Mesothelial cell of epicardium (in vitro differentiated cells): ENCODE measurements at regions not wholly inside any gene's neighbourhood (a gene's known extent, or its start where the extent isn't known, plus 50 kb on each side); places are given as distances from the start of the nearest gene placed in this dataset.

Experiments
- DNase-seq, 2 experiments: peaks; one replicate each; pipeline ENCODE4 v3.0.0; 2021; ENCODE audit warnings: low spot score in 2 of 2; ENCODE audit not compliant: unreplicated experiment in 2 of 2
- H3K27ac Mint-ChIP-seq: 2 replicates; pipeline ENCODE4 v1.8.0; 2021; ENCODE audit warnings: mixed read lengths
- H3K27me3 Mint-ChIP-seq: 2 replicates; pipeline ENCODE4 v1.8.0; 2021; ENCODE audit warnings: low read depth, mixed read lengths
- H3K36me3 Mint-ChIP-seq: 2 replicates; pipeline ENCODE4 v1.8.0; 2021; ENCODE audit warnings: mixed read lengths
- H3K4me1 Mint-ChIP-seq: 2 replicates; pipeline ENCODE4 v1.8.0; 2021; ENCODE audit warnings: mixed read lengths
- H3K4me3 Mint-ChIP-seq: 2 replicates; pipeline ENCODE4 v1.8.0; 2021; ENCODE audit warnings: mild to moderate bottlenecking, moderate library complexity, mixed read lengths
- H3K9me3 Mint-ChIP-seq: 2 replicates; pipeline ENCODE4 v1.8.0; 2021; ENCODE audit warnings: mixed read lengths
- CTCF ChIP-seq: fragments of 200-600 bp; sonication (generic); IDR thresholded peaks from one replicate; pipeline ENCODE4 v1.5.0; 2021; ENCODE audit warnings: antibody characterized with exemption; ENCODE audit not compliant: unreplicated experiment

- peaks cover 59% of the 10 kb centered on the region for H3K4me1 Mint-ChIP-seq
- DNase-seq = no peak
- TF ChIP-seq CTCF = no peak
- H3K27ac Mint-ChIP-seq = peak overlapping the region; percentile 49
- peaks cover 3% of the 10 kb centered on the region for H3K36me3 Mint-ChIP-seq
- peaks cover 7% of the 10 kb centered on the region for H3K9me3 Mint-ChIP-seq
- H3K27me3 Mint-ChIP-seq = no peaks in the 10 kb centered on the region
- H3K4me3 Mint-ChIP-seq = no peak overlapping the region
These were observed 651.5 kb downstream of the TNS3 start for GRCh38 chr7:46930366-46930765.

- H3K9me3 Mint-ChIP-seq = peaks cover 14% of the 10 kb centered on the region
- TF ChIP-seq CTCF = no peak
- H3K27ac Mint-ChIP-seq = peak overlapping the region; percentile 40
- no peak for DNase-seq
- H3K4me1 Mint-ChIP-seq = peaks cover 57% of the 10 kb centered on the region
- H3K36me3 Mint-ChIP-seq = peaks cover 10% of the 10 kb centered on the region
- no peak overlapping the region for H3K4me3 Mint-ChIP-seq
- no peaks in the 10 kb centered on the region for H3K27me3 Mint-ChIP-seq
These were observed 652.6 kb downstream of the TNS3 start for GRCh38 chr7:46929359-46929758.

- H3K4me1 Mint-ChIP-seq = peaks cover 53% of the 10 kb centered on the region
- H3K4me3 Mint-ChIP-seq = no peak overlapping the region
- peak overlapping the region; percentile 59 for H3K27ac Mint-ChIP-seq
- no peak for DNase-seq
- H3K9me3 Mint-ChIP-seq = peaks cover 21% of the 10 kb centered on the region
- no peak for TF ChIP-seq CTCF
- no peaks in the 10 kb centered on the region for H3K27me3 Mint-ChIP-seq
- H3K36me3 Mint-ChIP-seq = peaks cover 10% of the 10 kb centered on the region
These were observed 653.2 kb downstream of the TNS3 start for GRCh38 chr7:46928719-46929118.

- no peak for TF ChIP-seq CTCF
- DNase-seq = no peak
- peaks cover 34% of the 10 kb centered on the region for H3K9me3 Mint-ChIP-seq
- no peak overlapping the region for H3K4me3 Mint-ChIP-seq
- peaks cover 40% of the 10 kb centered on the region for H3K4me1 Mint-ChIP-seq
- H3K27me3 Mint-ChIP-seq = no peaks in the 10 kb centered on the region
- no peak overlapping the region for H3K27ac Mint-ChIP-seq
- peaks cover 15% of the 10 kb centered on the region for H3K36me3 Mint-ChIP-seq
These were observed 654.6 kb downstream of the TNS3 start for GRCh38 chr7:46927131-46927810.

- H3K4me1 Mint-ChIP-seq = peaks cover 7% of the 10 kb centered on the region
- DNase-seq = no peak
- H3K4me3 Mint-ChIP-seq = no peak overlapping the region
- peak overlapping the region; percentile 27 for H3K27ac Mint-ChIP-seq
- peaks cover 29% of the 10 kb centered on the region for H3K9me3 Mint-ChIP-seq
- no peak for TF ChIP-seq CTCF
- H3K27me3 Mint-ChIP-seq = no peaks in the 10 kb centered on the region
- peaks cover 7% of the 10 kb centered on the region for H3K36me3 Mint-ChIP-seq
These were observed 665.3 kb downstream of the TNS3 start for GRCh38 chr7:46916581-46916980.
